ENCODE measurements at regions not wholly inside any gene's neighbourhood (a gene's known extent, or its start where the extent isn't known, plus 50 kb on each side); places are given as distances from the start of the nearest gene placed in this dataset.

DNA sequence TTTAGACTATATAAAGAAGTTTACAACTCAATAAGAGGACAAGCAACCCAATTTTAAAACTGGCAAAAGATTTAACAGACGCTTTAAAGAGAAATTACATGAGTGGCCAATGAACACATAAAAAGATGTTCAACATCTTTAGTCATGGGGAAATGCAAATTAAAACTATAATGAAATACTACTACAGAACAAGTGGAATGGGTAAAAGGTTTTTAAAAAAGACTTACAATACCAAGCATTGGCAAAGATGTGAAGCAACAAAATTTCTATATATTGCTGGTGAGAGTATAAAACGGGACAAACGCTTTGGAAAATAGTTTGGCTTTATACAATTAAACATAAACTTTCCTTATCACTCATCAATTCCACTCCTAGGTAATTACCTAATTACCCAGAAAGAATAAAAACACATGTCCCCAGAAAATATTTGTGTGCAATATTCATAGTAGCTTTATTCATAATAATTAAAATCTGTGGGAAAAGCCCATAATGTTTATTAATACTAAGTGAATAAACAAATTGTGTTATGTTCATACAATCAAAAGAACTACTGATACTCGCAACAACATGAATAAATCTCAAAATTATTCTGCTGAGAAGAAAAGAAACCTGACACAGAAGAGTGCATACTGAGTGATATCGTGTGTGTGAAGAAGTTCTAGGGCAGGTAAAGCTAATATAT lies 76.7 kb upstream of the MYCN start:
- TF ChIP-seq, protein P1, sequence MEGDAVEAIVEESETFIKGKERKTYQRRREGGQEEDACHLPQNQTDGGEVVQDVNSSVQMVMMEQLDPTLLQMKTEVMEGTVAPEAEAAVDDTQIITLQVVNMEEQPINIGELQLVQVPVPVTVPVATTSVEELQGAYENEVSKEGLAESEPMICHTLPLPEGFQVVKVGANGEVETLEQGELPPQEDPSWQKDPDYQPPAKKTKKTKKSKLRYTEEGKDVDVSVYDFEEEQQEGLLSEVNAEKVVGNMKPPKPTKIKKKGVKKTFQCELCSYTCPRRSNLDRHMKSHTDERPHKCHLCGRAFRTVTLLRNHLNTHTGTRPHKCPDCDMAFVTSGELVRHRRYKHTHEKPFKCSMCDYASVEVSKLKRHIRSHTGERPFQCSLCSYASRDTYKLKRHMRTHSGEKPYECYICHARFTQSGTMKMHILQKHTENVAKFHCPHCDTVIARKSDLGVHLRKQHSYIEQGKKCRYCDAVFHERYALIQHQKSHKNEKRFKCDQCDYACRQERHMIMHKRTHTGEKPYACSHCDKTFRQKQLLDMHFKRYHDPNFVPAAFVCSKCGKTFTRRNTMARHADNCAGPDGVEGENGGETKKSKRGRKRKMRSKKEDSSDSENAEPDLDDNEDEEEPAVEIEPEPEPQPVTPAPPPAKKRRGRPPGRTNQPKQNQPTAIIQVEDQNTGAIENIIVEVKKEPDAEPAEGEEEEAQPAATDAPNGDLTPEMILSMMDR (IDR thresholded peaks at IDR 0.05) = no peak
- no peak for TF ChIP-seq POLR2A (IDR thresholded peaks at IDR 0.05)

Measured in Peyer's patch (tissue), 4 donors.